Mammary epithelial cell (primary cell): ENCODE measurements at regions not wholly inside any gene's neighbourhood (a gene's known extent, or its start where the extent isn't known, plus 50 kb on each side); places are given as distances from the start of the nearest gene placed in this dataset.

Experiments used
- EZH2 ChIP-seq: IDR thresholded peaks from 2 replicates; pipeline ENCODE4 v1.6.1; 2012; ENCODE audit warnings: low read length, inconsistent platforms, borderline replicate concordance
- TF ChIP-seq, protein P1 (sequence below), 2 donors: IDR thresholded peaks in 1 of 2; conservative IDR thresholded peaks in 1 of 2; 2 replicates each; pipeline ENCODE4 v1.5.1; 2011 to 2012; ENCODE audit warnings: inconsistent platforms in 2 of 2, low read length in 2 of 2, mild to moderate bottlenecking in 2 of 2, control low read depth in 1 of 2, low read depth in 1 of 2; ENCODE audit not compliant: insufficient read depth in 1 of 2; ENCODE audit errors: extremely low read depth in 1 of 2

- TF ChIP-seq, protein P1, sequence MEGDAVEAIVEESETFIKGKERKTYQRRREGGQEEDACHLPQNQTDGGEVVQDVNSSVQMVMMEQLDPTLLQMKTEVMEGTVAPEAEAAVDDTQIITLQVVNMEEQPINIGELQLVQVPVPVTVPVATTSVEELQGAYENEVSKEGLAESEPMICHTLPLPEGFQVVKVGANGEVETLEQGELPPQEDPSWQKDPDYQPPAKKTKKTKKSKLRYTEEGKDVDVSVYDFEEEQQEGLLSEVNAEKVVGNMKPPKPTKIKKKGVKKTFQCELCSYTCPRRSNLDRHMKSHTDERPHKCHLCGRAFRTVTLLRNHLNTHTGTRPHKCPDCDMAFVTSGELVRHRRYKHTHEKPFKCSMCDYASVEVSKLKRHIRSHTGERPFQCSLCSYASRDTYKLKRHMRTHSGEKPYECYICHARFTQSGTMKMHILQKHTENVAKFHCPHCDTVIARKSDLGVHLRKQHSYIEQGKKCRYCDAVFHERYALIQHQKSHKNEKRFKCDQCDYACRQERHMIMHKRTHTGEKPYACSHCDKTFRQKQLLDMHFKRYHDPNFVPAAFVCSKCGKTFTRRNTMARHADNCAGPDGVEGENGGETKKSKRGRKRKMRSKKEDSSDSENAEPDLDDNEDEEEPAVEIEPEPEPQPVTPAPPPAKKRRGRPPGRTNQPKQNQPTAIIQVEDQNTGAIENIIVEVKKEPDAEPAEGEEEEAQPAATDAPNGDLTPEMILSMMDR (conservative IDR thresholded peaks at IDR 0.05 in 1 of 2, IDR thresholded peaks at IDR 0.05 in 1 of 2; ENCODE audit: extremely low read depth in 1 of 2, insufficient read depth in 1 of 2, low read depth in 1 of 2, low read length in 2 of 2) = no peak
- no peak for TF ChIP-seq EZH2
Observed at GRCh38 chr18:77442393-77442792, 192.7 kb downstream of the GALR1 start.
